BJ (cell line): ENCODE measurements at regions not wholly inside any gene's neighbourhood (a gene's known extent, or its start where the extent isn't known, plus 50 kb on each side); places are given as distances from the start of the nearest gene placed in this dataset. TPM values are rescaled to one million over a fixed set of nuclear protein-coding genes. Genes with fewer than 3 reads are reported as not detected.

Experiments
- CTCF ChIA-PET: fragments of 350-600 bp; formaldehyde crosslinking; extraction: SDS; loops from one replicate; lab custom pipeline; 2021; ENCODE audit warnings: antibody characterized with exemption, inconsistent platforms; lab: Yijun Ruan, JAX
- POLR2A ChIA-PET: fragments of 300-600 bp; sonication (Branson Sonifier 250); formaldehyde crosslinking; extraction: SDS; loops from one replicate; lab custom pipeline; 2021; ENCODE audit warnings: antibody characterized with exemption; lab: Charles Lee
- DNase-seq: peaks from one replicate; pipeline ENCODE4 v3.0.0-alpha.2; 2011; ENCODE audit warnings: low read depth
- H3K27me3 ChIP-seq: 2 replicates; pipeline ENCODE4 v1.6.0; 2011; ENCODE audit warnings: low read length; ENCODE audit not compliant: control insufficient read depth, insufficient read depth
- H3K36me3 ChIP-seq: 2 replicates; pipeline ENCODE4 v1.5.1; 2011; ENCODE audit warnings: low read length; ENCODE audit not compliant: control insufficient read depth, insufficient read depth
- H3K4me3 ChIP-seq: 2 replicates; pipeline ENCODE4 v1.5.1; 2011; ENCODE audit warnings: low read depth, mild to moderate bottlenecking, control low read depth, low read length
- CTCF ChIP-seq: IDR thresholded peaks from 2 replicates; pipeline ENCODE4 v1.5.1; 2011; ENCODE audit warnings: low read depth, mild to moderate bottlenecking, control low read depth, inconsistent platforms, low read length, moderate library complexity; ENCODE audit not compliant: insufficient read depth
- small RNA-seq: library from RNA; depleted of rRNA; stranded (forward); fragments of <200 nt; gene quantifications from one replicate; pipeline ENCODE3, GENCODE V24; 2012; ENCODE audit warnings: low replicate concordance, low read depth; ENCODE audit not compliant: insufficient read length

DNA sequence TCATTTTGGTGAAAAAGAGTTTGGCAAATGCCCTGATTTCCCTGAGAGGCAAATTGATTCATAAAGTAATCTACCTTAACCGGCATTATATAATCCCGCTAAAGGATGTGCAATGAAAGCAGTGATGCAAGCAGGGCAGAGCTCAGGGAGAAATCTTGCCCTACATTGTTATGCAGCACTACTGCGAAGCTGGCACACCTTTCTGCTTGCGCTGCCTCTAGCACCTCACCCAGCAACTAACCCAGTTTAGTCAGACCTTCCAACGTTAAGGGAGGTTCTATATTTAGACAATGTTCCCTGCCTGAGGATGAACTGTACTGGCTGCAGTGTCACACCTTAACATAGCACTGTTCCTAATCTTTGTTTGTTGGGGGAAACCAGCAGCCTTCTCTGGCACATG lies 60.8 kb upstream of the CCDC196 start:
- no peak for TF ChIP-seq CTCF
- DNase-seq: no peak
- Histone ChIP-seq H3K27me3 (no peaks in the 10 kb centered on the region), H3K36me3 (no peaks in the 10 kb centered on the region), H3K4me3 (no peak overlapping the region)
- POLR2A ChIA-PET: no interaction called here
- CTCF ChIA-PET: no interaction called here

DNA sequence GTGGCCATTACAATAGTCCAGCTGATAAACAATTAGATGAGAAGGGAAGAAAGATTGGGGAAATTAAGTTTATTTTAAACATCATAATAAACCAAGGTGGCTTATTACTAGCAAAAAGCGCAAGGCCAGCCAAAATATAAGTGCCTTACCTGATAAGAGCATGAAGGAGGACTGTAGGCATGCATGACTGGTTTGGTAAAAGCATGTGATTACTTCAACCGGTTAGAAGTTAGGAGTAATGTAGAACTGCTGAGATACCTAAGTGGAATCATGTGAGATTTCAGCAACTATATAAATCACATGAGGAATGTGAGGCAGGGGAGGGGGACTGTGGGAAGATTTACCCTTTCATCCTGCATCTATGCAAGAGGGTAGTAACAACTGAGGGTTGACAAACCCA lies 59.7 kb upstream of the CCDC196 start:
- no peak overlapping the region for H3K4me3 ChIP-seq
- CTCF ChIA-PET: no interaction called here
- H3K36me3 ChIP-seq: no peaks in the 10 kb centered on the region
- POLR2A ChIA-PET: no interaction called here
- H3K27me3 ChIP-seq: no peaks in the 10 kb centered on the region
- DNase-seq: no peak
- no peak for TF ChIP-seq CTCF

DNA sequence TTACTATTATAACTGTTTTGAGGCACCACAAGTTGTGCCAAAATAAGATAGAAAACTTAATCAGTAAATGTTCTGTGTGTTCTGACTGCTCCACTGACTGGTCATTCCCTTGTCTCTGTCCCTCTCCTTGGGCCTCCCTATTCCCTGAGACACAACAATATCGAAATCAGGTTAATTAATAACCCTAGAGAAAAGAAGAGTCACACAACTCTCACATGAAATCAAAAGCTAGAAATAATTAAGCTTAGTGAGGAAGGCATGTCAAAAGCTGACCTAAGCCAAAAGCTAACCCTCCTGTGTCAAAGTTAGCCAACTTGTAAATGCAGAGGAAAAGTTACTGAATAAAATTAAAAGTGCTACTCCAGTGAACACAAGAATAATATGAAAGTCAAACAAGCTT lies 53.8 kb upstream of the CCDC196 start:
- POLR2A ChIA-PET: no interaction called here
- DNase-seq: no peak
- CTCF ChIA-PET: no interaction called here
- H3K36me3 ChIP-seq: no peaks in the 10 kb centered on the region
- no peak overlapping the region for H3K4me3 ChIP-seq
- TF ChIP-seq CTCF: no peak
- H3K27me3 ChIP-seq: no peaks in the 10 kb centered on the region

DNA sequence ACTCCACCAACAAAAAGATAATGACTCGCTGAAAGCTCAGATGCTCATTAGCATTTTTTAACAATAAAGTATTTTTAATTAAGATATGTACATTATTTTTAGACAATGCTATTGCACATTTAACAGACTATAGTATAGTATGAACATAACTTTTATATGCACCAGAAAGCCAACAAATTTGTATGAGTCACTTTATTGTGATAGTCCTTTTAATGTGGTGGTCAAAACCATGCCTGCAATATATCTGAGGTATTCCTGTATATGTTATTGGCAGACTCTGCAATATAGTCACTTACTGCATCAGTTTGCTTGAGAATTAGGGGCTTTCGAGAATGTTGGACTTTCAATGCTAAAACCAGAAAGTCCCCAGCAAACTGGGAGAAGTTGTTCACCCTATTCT lies 51.7 kb upstream of the CCDC196 start:
- DNase-seq: no peak
- TF ChIP-seq CTCF: no peak
- ChIA-PET CTCF (no interaction called here), POLR2A (no interaction called here)
- no peaks in the 10 kb centered on the region for H3K27me3 ChIP-seq
- H3K36me3 ChIP-seq: no peaks in the 10 kb centered on the region
- no peak overlapping the region for H3K4me3 ChIP-seq

DNA sequence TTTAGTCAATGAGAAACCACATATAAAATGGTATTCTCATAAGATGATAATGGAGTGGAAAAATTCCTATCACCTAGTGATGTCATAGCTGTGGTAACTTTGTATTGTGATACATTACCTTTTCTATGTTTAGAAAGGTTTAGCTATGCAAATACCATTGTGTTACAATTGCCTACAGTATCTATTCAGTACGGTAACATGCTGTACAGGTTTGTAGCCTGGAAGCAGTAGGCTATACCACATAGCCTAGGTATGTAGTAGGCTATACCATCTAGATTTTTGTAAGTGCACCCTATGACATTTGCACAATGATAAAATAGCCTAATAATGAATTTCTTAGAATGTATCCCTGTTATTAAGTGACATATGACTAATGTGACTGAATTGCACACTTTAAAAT lies 50.5 kb upstream of the CCDC196 start:
- no peak for DNase-seq
- Histone ChIP-seq H3K36me3 (no peaks in the 10 kb centered on the region), H3K27me3 (no peaks in the 10 kb centered on the region), H3K4me3 (no peak overlapping the region)
- ChIA-PET CTCF (no interaction called here), POLR2A (no interaction called here)
- no peak for TF ChIP-seq CTCF

Small RNA genes lying in the stretch of these regions (small RNA-seq; reads per million reads assigned to genes)
- not detected for gene RF00019
